WTC11 (cell line): ENCODE measurements at regions not wholly inside any gene's neighbourhood (a gene's known extent, or its start where the extent isn't known, plus 50 kb on each side); places are given as distances from the start of the nearest gene placed in this dataset.

ENCODE experiments used
- ATAC-seq: fragments of 200-7000 bp; cut with Tn5 transposase; 2 replicates; pipeline ENCODE4 v1.10.0; 2021; ENCODE audit warnings: mild to moderate bottlenecking, moderate library complexity
- CTCF ChIA-PET: fragments of 300-600 bp; sonication (Branson Sonifier 250); formaldehyde crosslinking; loops from one replicate; lab custom pipeline; 2021; ENCODE audit warnings: antibody characterized with exemption; lab: Charles Lee
- POLR2A ChIA-PET: fragments of 350-600 bp; sonication (Branson Sonifier 250); formaldehyde crosslinking; loops from one replicate; lab custom pipeline; 2021; ENCODE audit warnings: antibody characterized with exemption; lab: Charles Lee
- DNase-seq: peaks from one replicate; pipeline ENCODE4 v3.0.0; 2021; ENCODE audit warnings: low spot score
- H3K27ac Mint-ChIP-seq: 2 replicates; pipeline ENCODE4 v1.8.0; 2021; ENCODE audit warnings: mixed read lengths
- H3K27me3 Mint-ChIP-seq: 2 replicates; pipeline ENCODE4 v1.8.0; 2021; ENCODE audit warnings: low read depth, mild to moderate bottlenecking, moderate library complexity, mixed read lengths
- H3K36me3 Mint-ChIP-seq: 2 replicates; pipeline ENCODE4 v1.8.0; 2021; ENCODE audit warnings: mixed read lengths
- H3K4me1 Mint-ChIP-seq: 2 replicates; pipeline ENCODE4 v1.8.0; 2022; ENCODE audit warnings: mixed read lengths
- H3K4me3 Mint-ChIP-seq: 2 replicates; pipeline ENCODE4 v1.8.0; 2021; ENCODE audit warnings: mild to moderate bottlenecking, moderate library complexity, mixed read lengths
- H3K9me3 Mint-ChIP-seq: 2 replicates; pipeline ENCODE4 v1.8.0; 2021; ENCODE audit warnings: mixed read lengths
- AR ChIP-seq: fragments of 250-450 bp; sonication (Bioruptor Pico); IDR thresholded peaks from 2 replicates; pipeline ENCODE4 v1.9.0; 2021; ENCODE audit warnings: mild to moderate bottlenecking
- ATF3 ChIP-seq: sonication (generic); formaldehyde crosslinking; conservative IDR thresholded peaks from 2 replicates; pipeline ENCODE4 v1.8.1; 2022; ENCODE audit warnings: mild to moderate bottlenecking, missing genetic modification reagents
- E2F1 ChIP-seq: sonication (generic); formaldehyde crosslinking; IDR thresholded peaks from 2 replicates; pipeline ENCODE4 v1.8.0; 2022; ENCODE audit warnings: mild to moderate bottlenecking, missing genetic modification reagents
- ELF4 ChIP-seq: sonication (generic); formaldehyde crosslinking; IDR thresholded peaks from 2 replicates; pipeline ENCODE4 v1.8.1; 2022; ENCODE audit warnings: low read depth, mild to moderate bottlenecking, moderate library complexity, missing genetic modification reagents
- EMX1 ChIP-seq: fragments of 250-450 bp; sonication (Bioruptor Pico); IDR thresholded peaks from 2 replicates; pipeline ENCODE4 v1.8.0; 2021; ENCODE audit warnings: mild to moderate bottlenecking
- FOXP4 ChIP-seq: sonication (generic); formaldehyde crosslinking; IDR thresholded peaks from 2 replicates; pipeline ENCODE4 v1.8.0; 2022; ENCODE audit warnings: mild to moderate bottlenecking, missing genetic modification reagents
- GABPB1 ChIP-seq: sonication (generic); formaldehyde crosslinking; IDR thresholded peaks from 2 replicates; pipeline ENCODE4 v1.8.1; 2023; ENCODE audit warnings: mild to moderate bottlenecking, missing genetic modification reagents
- IRF1 ChIP-seq: sonication (generic); formaldehyde crosslinking; IDR thresholded peaks from 2 replicates; pipeline ENCODE4 v1.8.0; 2023; ENCODE audit warnings: missing genetic modification reagents
- MLX ChIP-seq: sonication (generic); formaldehyde crosslinking; IDR thresholded peaks from 2 replicates; pipeline ENCODE4 v1.8.1; 2023; ENCODE audit warnings: mild to moderate bottlenecking, missing genetic modification reagents, moderate library complexity
- MXD4 ChIP-seq: fragments of 250-450 bp; sonication (Bioruptor Pico); IDR thresholded peaks from 2 replicates; pipeline ENCODE4 v1.8.0; 2021; ENCODE audit warnings: mild to moderate bottlenecking, moderate library complexity, borderline replicate concordance
- MYBL2 ChIP-seq: sonication (generic); formaldehyde crosslinking; IDR thresholded peaks from 2 replicates; pipeline ENCODE4 v1.8.1; 2023; ENCODE audit warnings: mild to moderate bottlenecking, moderate library complexity, missing genetic modification reagents
- NR1H2 ChIP-seq: sonication (generic); formaldehyde crosslinking; IDR thresholded peaks from 2 replicates; pipeline ENCODE4 v1.9.0; 2021; ENCODE audit warnings: mild to moderate bottlenecking, moderate library complexity, missing genetic modification reagents
- NR2C2 ChIP-seq: sonication (generic); formaldehyde crosslinking; IDR thresholded peaks from 2 replicates; pipeline ENCODE4 v1.8.0; 2022; ENCODE audit warnings: mild to moderate bottlenecking, missing genetic modification reagents
- OVOL2 ChIP-seq: fragments of 250-450 bp; sonication (Bioruptor Pico); IDR thresholded peaks from 2 replicates; pipeline ENCODE4 v1.9.0; 2021; ENCODE audit warnings: mild to moderate bottlenecking, borderline replicate concordance
- STAT6 ChIP-seq: sonication (generic); formaldehyde crosslinking; conservative IDR thresholded peaks from 2 replicates; pipeline ENCODE4 v1.8.1; 2023; ENCODE audit warnings: mild to moderate bottlenecking, low read depth, missing genetic modification reagents, moderate library complexity
- TCF7 ChIP-seq: sonication (generic); formaldehyde crosslinking; IDR thresholded peaks from 2 replicates; pipeline ENCODE4 v1.8.0; 2022; ENCODE audit warnings: mild to moderate bottlenecking, low read depth, missing genetic modification reagents, moderate library complexity
- USF2 ChIP-seq: sonication (generic); formaldehyde crosslinking; IDR thresholded peaks from 2 replicates; pipeline ENCODE4 v1.8.1; 2023; ENCODE audit warnings: mild to moderate bottlenecking, missing genetic modification reagents, moderate library complexity
- ZBTB43 ChIP-seq: sonication (generic); formaldehyde crosslinking; IDR thresholded peaks from 2 replicates; pipeline ENCODE4 v1.8.1; 2023; ENCODE audit warnings: mild to moderate bottlenecking, missing genetic modification reagents
- ZNF219 ChIP-seq: sonication (generic); formaldehyde crosslinking; IDR thresholded peaks from 2 replicates; pipeline ENCODE4 v1.8.0; 2023; ENCODE audit warnings: missing genetic modification reagents, mild to moderate bottlenecking, borderline replicate concordance
- ZNF396 ChIP-seq: fragments of 250-450 bp; sonication (Bioruptor Pico); IDR thresholded peaks from 2 replicates; pipeline ENCODE4 v1.8.0; 2021; ENCODE audit warnings: mild to moderate bottlenecking, moderate library complexity, borderline replicate concordance
- ZNF416 ChIP-seq: fragments of 250-450 bp; sonication (Bioruptor Pico); IDR thresholded peaks from 2 replicates; pipeline ENCODE4 v1.9.0; 2021; ENCODE audit warnings: mild to moderate bottlenecking, inconsistent platforms

GRCh38 chr9:1469996-1470395 is 419.8 kb downstream of the DMRT2 start:
- TF ChIP-seq ZNF219 (CRISPR knock-in tag) (no peak), USF2 (CRISPR knock-in tag) (no peak), ZBTB43 (CRISPR knock-in tag) (no peak), OVOL2 (CRISPR knock-in tag) (no peak), ELF4 (CRISPR knock-in tag) (no peak), MXD4 (CRISPR knock-in tag) (no peak), NR2C2 (CRISPR knock-in tag) (no peak), ZNF396 (CRISPR knock-in tag) (no peak), FOXP4 (CRISPR knock-in tag) (no peak), NR1H2 (no peak), ZNF416 (CRISPR knock-in tag) (no peak), GABPB1 (no peak), MYBL2 (CRISPR knock-in tag) (no peak), IRF1 (CRISPR knock-in tag) (no peak)
- TF ChIP-seq, all 79 proteins: peak for 0
- CTCF ChIA-PET, result interaction anchor here (1.0 kb wide), 1 partner anchor 461 kb away, joined by 3 read pairs; no protein-coding TSS in a partner anchor
- Mint-ChIP-seq H3K27me3 (no peaks in the 10 kb centered on the region), H3K4me1 (peaks cover 4% of the 10 kb centered on the region; the same call in 1 of the 2 replicates), H3K27ac (no peak overlapping the region), H3K9me3 (no peaks in the 10 kb centered on the region), H3K36me3 (no peaks in the 10 kb centered on the region), H3K4me3 (no peak overlapping the region)
- ATAC-seq (no peak), DNase-seq (no peak)
- POLR2A ChIA-PET, result no interaction called here

GRCh38 chr9:1473956-1474634 is 423.9 kb downstream of the DMRT2 start:
- Mint-ChIP-seq H3K4me3 (no peak overlapping the region), H3K9me3 (peaks cover 7% of the 10 kb centered on the region), H3K4me1 (peaks cover 9% of the 10 kb centered on the region)
- DNase-seq (no peak), ATAC-seq (no peak)
- no peak for TF ChIP-seq EMX1 (CRISPR knock-in tag)
- no peak for TF ChIP-seq ATF3
- no peak for TF ChIP-seq E2F1 (CRISPR knock-in tag)
- no peak for TF ChIP-seq AR
- TF ChIP-seq TCF7 (CRISPR knock-in tag), result no peak
- no peak for TF ChIP-seq MXD4 (CRISPR knock-in tag)
- TF ChIP-seq MLX, result no peak
- TF ChIP-seq STAT6, result no peak
- TF ChIP-seq, all 79 proteins: peak for 0
- Mint-ChIP-seq H3K27me3 (no peaks in the 10 kb centered on the region), H3K36me3 (no peaks in the 10 kb centered on the region), H3K27ac (no peak overlapping the region)
- ChIA-PET CTCF (no interaction called here), POLR2A (no interaction called here)
